Panc1 (cell line): ENCODE measurements at regions not wholly inside any gene's neighbourhood (a gene's known extent, or its start where the extent isn't known, plus 50 kb on each side); places are given as distances from the start of the nearest gene placed in this dataset.

Experiments used
- ATAC-seq: fragments of 200-7000 bp; cut with Tn5 transposase; 2 replicates; pipeline ENCODE4 v1.9.1; 2020; ENCODE audit warnings: mild to moderate bottlenecking, moderate library complexity
- BruUV-seq: library from RNA; stranded (reverse); fragments of 400-500 nt; replicated peaks from 2 replicates; lab custom pipeline; 2021; lab: Mats Ljungman, UMichigan
- CTCF ChIA-PET: fragments of 300-600 bp; sonication (Branson Sonifier 250); formaldehyde crosslinking; loops from one replicate; lab custom pipeline; 2022; ENCODE audit warnings: antibody characterized with exemption; lab: Charles Lee
- POLR2A ChIA-PET: fragments of 300-600 bp; sonication (Branson Sonifier 250); formaldehyde crosslinking; loops from one replicate; lab custom pipeline; 2022; ENCODE audit warnings: antibody characterized with exemption; lab: Charles Lee
- DNase-seq: peaks from one replicate; pipeline ENCODE4 v3.0.0-alpha.2; 2010; ENCODE audit warnings: low read depth, low spot score
- H3K27ac ChIP-seq: 2 replicates; pipeline ENCODE4 v1.5.1; 2011; ENCODE audit warnings: mild to moderate bottlenecking, low read length, inconsistent platforms
- H3K27me3 ChIP-seq: fragments of 200-500 bp; sonication (Bioruptor generic); 2 replicates; pipeline ENCODE4 v1.6.0; 2014; ENCODE audit warnings: low read length, inconsistent platforms; ENCODE audit not compliant: control insufficient read depth, insufficient read depth
- H3K36me3 ChIP-seq: fragments of 200-500 bp; sonication (Bioruptor generic); 2 replicates; pipeline ENCODE4 v1.5.1; 2014; ENCODE audit warnings: inconsistent platforms, mild to moderate bottlenecking, low read length, moderate library complexity; ENCODE audit not compliant: control insufficient read depth, insufficient read depth
- H3K4me1 ChIP-seq: 2 replicates; pipeline ENCODE4 v1.5.1; 2011; ENCODE audit warnings: inconsistent platforms, mild to moderate bottlenecking, low read length, moderate library complexity; ENCODE audit not compliant: control insufficient read depth, insufficient read depth
- H3K4me3 ChIP-seq, 2 experiments: 2 replicates each; pipeline ENCODE4 v1.5.1; 2011 to 2012; ENCODE audit warnings: low read depth in 2 of 2, low read length in 2 of 2, mild to moderate bottlenecking in 2 of 2, inconsistent platforms in 1 of 2, moderate library complexity in 1 of 2
- H3K9me3 ChIP-seq: fragments of 200-500 bp; sonication (Bioruptor generic); 2 replicates; pipeline ENCODE4 v1.5.1; 2014; ENCODE audit warnings: low read depth, mild to moderate bottlenecking, inconsistent platforms, low read length, moderate library complexity; ENCODE audit not compliant: control insufficient read depth, insufficient read depth
- POLR2AphosphoS5 ChIP-seq: IDR thresholded peaks from 2 replicates; pipeline ENCODE4 v1.6.1; 2012; ENCODE audit warnings: mild to moderate bottlenecking, low read depth, low read length, moderate library complexity
- SIN3A ChIP-seq: IDR thresholded peaks from 2 replicates; pipeline ENCODE4 v1.6.1; 2012; ENCODE audit warnings: low read depth, mild to moderate bottlenecking, low read length, moderate library complexity, borderline replicate concordance; ENCODE audit not compliant: insufficient read depth
- TCF7L2 ChIP-seq: IDR thresholded peaks from 2 replicates; pipeline ENCODE4 v1.6.1; 2011; ENCODE audit warnings: mild to moderate bottlenecking, low read depth, low read length, inconsistent platforms
- in situ Hi-C: cut with HindIII; loops from 2 replicates; pipeline ENCODE4 v1.10.0; 2016; ENCODE audit warnings: low sequenced_read_pairs, low pct_unique_long_range_greater_than_20kb
- intact Hi-C: fragments of 100-400 bp; cut with micrococcal nuclease; formaldehyde crosslinking; loops from one replicate; pipeline ENCODE4 v1.10.0; 2022; ENCODE audit not compliant: unreplicated experiment
- TF ChIP-seq, protein P1 (sequence below): fragments of 450-650 bp; IDR thresholded peaks from 2 replicates; pipeline ENCODE4 v1.5.1; 2017; ENCODE audit warnings: mild to moderate bottlenecking
- TF ChIP-seq, protein P2 (sequence below), 2 experiments: IDR thresholded peaks; 2 replicates each; pipeline ENCODE4 v1.6.1; 2011 to 2012; ENCODE audit warnings: low read depth in 2 of 2, control low read depth in 1 of 2, low read length in 1 of 2, mild to moderate bottlenecking in 1 of 2, moderate library complexity in 1 of 2; ENCODE audit not compliant: insufficient read depth in 1 of 2

DNA sequence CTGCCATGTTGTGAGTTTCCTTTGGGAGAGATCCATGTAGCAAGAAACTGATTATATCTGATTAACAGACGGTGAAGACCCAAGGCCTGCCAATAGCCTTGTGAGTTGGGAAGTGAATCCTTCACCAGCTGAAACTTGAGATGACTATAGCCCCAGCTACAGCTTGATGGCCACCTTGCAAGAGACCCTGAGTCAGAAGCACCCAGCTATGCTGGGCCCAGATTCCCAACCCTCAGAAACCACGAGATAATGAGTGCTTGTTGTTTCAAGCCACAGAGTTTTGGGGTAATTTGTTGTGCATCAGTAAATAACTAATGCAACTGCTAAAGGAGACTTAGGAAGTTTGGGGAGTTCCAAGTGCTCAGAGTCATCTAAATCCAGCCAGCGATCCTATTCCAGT is 80.3 kb downstream of the AVPR1A start:
- no TSS peak for BruUV-seq
- no peak for ATAC-seq
- in situ Hi-C loops, result no loop called here
- no peak for DNase-seq
- Histone ChIP-seq H3K27ac (no peak overlapping the region), H3K4me3 (no peak overlapping the region), H3K4me1 (no peaks in the 10 kb centered on the region), H3K9me3 (no peaks in the 10 kb centered on the region), H3K36me3 (no peaks in the 10 kb centered on the region; the same call in 1 of the 2 replicates), H3K27me3 (no peaks in the 10 kb centered on the region)
- intact Hi-C loops, result no loop called here
- POLR2A ChIA-PET, result no interaction called here
- CTCF ChIA-PET, result no interaction called here
- TF ChIP-seq POLR2AphosphoS5 (no peak), TCF7L2 (no peak), SIN3A (no peak)
- TF ChIP-seq, protein P1, sequence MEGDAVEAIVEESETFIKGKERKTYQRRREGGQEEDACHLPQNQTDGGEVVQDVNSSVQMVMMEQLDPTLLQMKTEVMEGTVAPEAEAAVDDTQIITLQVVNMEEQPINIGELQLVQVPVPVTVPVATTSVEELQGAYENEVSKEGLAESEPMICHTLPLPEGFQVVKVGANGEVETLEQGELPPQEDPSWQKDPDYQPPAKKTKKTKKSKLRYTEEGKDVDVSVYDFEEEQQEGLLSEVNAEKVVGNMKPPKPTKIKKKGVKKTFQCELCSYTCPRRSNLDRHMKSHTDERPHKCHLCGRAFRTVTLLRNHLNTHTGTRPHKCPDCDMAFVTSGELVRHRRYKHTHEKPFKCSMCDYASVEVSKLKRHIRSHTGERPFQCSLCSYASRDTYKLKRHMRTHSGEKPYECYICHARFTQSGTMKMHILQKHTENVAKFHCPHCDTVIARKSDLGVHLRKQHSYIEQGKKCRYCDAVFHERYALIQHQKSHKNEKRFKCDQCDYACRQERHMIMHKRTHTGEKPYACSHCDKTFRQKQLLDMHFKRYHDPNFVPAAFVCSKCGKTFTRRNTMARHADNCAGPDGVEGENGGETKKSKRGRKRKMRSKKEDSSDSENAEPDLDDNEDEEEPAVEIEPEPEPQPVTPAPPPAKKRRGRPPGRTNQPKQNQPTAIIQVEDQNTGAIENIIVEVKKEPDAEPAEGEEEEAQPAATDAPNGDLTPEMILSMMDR, result no peak
- TF ChIP-seq, protein P2, sequence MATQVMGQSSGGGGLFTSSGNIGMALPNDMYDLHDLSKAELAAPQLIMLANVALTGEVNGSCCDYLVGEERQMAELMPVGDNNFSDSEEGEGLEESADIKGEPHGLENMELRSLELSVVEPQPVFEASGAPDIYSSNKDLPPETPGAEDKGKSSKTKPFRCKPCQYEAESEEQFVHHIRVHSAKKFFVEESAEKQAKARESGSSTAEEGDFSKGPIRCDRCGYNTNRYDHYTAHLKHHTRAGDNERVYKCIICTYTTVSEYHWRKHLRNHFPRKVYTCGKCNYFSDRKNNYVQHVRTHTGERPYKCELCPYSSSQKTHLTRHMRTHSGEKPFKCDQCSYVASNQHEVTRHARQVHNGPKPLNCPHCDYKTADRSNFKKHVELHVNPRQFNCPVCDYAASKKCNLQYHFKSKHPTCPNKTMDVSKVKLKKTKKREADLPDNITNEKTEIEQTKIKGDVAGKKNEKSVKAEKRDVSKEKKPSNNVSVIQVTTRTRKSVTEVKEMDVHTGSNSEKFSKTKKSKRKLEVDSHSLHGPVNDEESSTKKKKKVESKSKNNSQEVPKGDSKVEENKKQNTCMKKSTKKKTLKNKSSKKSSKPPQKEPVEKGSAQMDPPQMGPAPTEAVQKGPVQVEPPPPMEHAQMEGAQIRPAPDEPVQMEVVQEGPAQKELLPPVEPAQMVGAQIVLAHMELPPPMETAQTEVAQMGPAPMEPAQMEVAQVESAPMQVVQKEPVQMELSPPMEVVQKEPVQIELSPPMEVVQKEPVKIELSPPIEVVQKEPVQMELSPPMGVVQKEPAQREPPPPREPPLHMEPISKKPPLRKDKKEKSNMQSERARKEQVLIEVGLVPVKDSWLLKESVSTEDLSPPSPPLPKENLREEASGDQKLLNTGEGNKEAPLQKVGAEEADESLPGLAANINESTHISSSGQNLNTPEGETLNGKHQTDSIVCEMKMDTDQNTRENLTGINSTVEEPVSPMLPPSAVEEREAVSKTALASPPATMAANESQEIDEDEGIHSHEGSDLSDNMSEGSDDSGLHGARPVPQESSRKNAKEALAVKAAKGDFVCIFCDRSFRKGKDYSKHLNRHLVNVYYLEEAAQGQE (IDR thresholded peaks at IDR 0.05; ENCODE audit: insufficient read depth in 1 of 2, low read depth in 2 of 2, low read length in 1 of 2), result no peak

DNA sequence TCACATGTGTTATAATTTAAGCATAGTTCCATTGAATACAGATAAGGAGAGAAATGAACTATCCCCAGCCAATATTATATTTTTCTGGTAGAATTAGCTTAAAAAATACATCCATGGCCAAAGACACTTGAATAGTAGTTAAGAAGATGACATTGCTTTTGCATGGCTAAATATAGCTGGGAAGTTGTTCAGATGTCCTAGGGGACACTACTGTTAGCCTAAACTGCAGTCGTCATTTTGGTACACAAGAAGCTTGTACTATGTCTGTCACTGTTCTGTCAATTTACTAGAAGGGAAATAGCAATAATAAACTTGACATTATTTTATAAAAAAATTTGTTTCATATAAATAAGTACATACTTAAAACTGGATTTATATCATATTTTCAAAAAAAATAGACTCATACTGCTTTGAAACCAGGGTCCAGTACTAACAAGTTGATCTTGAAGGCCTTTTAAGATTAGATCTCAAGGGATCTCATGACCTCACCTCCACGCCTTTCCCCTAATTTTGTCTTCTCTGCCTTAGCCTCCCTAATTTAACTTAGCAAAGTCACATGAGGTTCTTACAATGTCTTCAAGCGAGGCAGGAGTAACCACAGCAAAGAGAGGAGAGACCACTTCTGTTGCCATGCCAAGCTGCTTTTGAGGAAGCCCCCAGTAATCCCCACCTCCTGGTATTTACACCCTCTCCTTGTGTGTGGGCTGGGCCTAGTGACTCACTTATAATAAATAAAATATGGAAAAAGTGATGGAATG is 81.0 kb downstream of the AVPR1A start:
- no peaks in the 10 kb centered on the region for H3K27me3 ChIP-seq
- ATAC-seq (no peak), DNase-seq (no peak)
- no TSS peak for BruUV-seq
- intact Hi-C loops (loop anchor here (2.0 to 10.0 kb wide), 2 partner anchors 257 to 465 kb away; no protein-coding TSS in a partner anchor), in situ Hi-C loops (no loop called here)
- ChIA-PET POLR2A (no interaction called here), CTCF (no interaction called here)
- no peak overlapping the region for H3K4me3 ChIP-seq
- no peaks in the 10 kb centered on the region for H3K9me3 ChIP-seq
- no peak for TF ChIP-seq POLR2AphosphoS5
- TF ChIP-seq, protein P1, result no peak
- TF ChIP-seq TCF7L2, result no peak
- TF ChIP-seq SIN3A, result no peak
- TF ChIP-seq, protein P2 (IDR thresholded peaks at IDR 0.05; ENCODE audit: insufficient read depth in 1 of 2, low read depth in 2 of 2, low read length in 1 of 2), result no peak
- H3K27ac ChIP-seq, result no peak overlapping the region
- no peaks in the 10 kb centered on the region; the same call in 1 of the 2 replicates for H3K36me3 ChIP-seq
- no peaks in the 10 kb centered on the region for H3K4me1 ChIP-seq
